ENCODE measurements at regions not wholly inside any gene's neighbourhood (a gene's known extent, or its start where the extent isn't known, plus 50 kb on each side); places are given as distances from the start of the nearest gene placed in this dataset.

GRCh38 chr12:98419795-98420404 lies 95.5 kb upstream of the TMPO start:
- intact Hi-C loops (cut with DNase I) = loop anchor here (5.0 kb wide), 2 partner anchors 92 to 97 kb away; partner anchors contain the start of gene TMPO (in 1 of the 2)
- WGBS, 4 donors = 74 to 83% (median 77%) methylated on average over 7 to 16 of the region's 16 CpGs
- Histone ChIP-seq H3K36me3 (replicated peaks in 1 of 2) (no peaks in the 10 kb centered on the region), H3K27me3 (no peaks in the 10 kb centered on the region), H3K4me1 (replicated peaks in 1 of 2) (peaks cover 0 to 4% of the 10 kb centered on the region in 2 donors), H3K9me3 (replicated peaks in 1 of 3) (no peaks in the 10 kb centered on the region), H3K4me3 (no peak overlapping the region), H3K27ac (no peak overlapping the region)
- DNase-seq = no peak
- TF ChIP-seq POLR2A (IDR thresholded peaks at IDR 0.05) = no peak

- H3K9me3 ChIP-seq (replicated peaks in 1 of 3) = no peaks in the 10 kb centered on the region
- no peak for TF ChIP-seq CTCF (IDR thresholded peaks at IDR 0.05)
- H3K27me3 ChIP-seq = no peaks in the 10 kb centered on the region
- no peak overlapping the region for H3K27ac ChIP-seq
- intact Hi-C loops (cut with DNase I) = loop anchor here (5.0 kb wide), 2 partner anchors 92 to 97 kb away; partner anchors contain the start of gene TMPO (in 1 of the 2)
- DNase-seq = no peak
- H3K4me1 ChIP-seq (replicated peaks in 1 of 2) = peaks cover 0 to 4% of the 10 kb centered on the region in 2 donors
- WGBS, 4 donors = 72 to 81% (median 74%) methylated on average over 5 to 6 of the region's 6 CpGs
- H3K36me3 ChIP-seq (replicated peaks in 1 of 2) = no peaks in the 10 kb centered on the region
- no peak overlapping the region for H3K4me3 ChIP-seq
Measured at GRCh38 chr12:98420461-98420860, 94.9 kb upstream of the TMPO start.

GRCh38 chr12:98421316-98421715 lies 94.1 kb upstream of the TMPO start:
- no peak overlapping the region for H3K4me3 ChIP-seq
- intact Hi-C loops (cut with DNase I) = loop anchor here (5.0 kb wide), 2 partner anchors 91 to 96 kb away; partner anchors contain the start of gene TMPO (in 1 of the 2)
- H3K4me1 ChIP-seq (replicated peaks in 1 of 2) = peaks cover 0 to 4% of the 10 kb centered on the region in 2 donors
- DNase-seq = no peak
- 66 to 94% (median 74%) methylated on average over 8 of the region's 8 CpGs for WGBS, 4 donors
- H3K27ac ChIP-seq = no peak overlapping the region
- TF ChIP-seq POLR2A (IDR thresholded peaks at IDR 0.05) (no peak), CTCF (IDR thresholded peaks at IDR 0.05) (no peak)
- no peaks in the 10 kb centered on the region for H3K27me3 ChIP-seq
- no peaks in the 10 kb centered on the region for H3K36me3 ChIP-seq (replicated peaks in 1 of 2)
- no peaks in the 10 kb centered on the region for H3K9me3 ChIP-seq (replicated peaks in 1 of 3)

- Histone ChIP-seq H3K36me3 (replicated peaks in 1 of 2) (no peaks in the 10 kb centered on the region), H3K4me1 (replicated peaks in 1 of 2) (peaks cover 0 to 4% of the 10 kb centered on the region in 2 donors), H3K9me3 (replicated peaks in 1 of 3) (no peaks in the 10 kb centered on the region), H3K27me3 (no peaks in the 10 kb centered on the region), H3K27ac (no peak overlapping the region), H3K4me3 (no peak overlapping the region)
- intact Hi-C loops (cut with DNase I) = loop anchor here (5.0 kb wide), 2 partner anchors 90 to 95 kb away; partner anchors contain the start of gene TMPO (in 1 of the 2)
- 88 to 100% (median 92%) methylated on average over 2 to 11 of the region's 11 CpGs for WGBS, 4 donors
- TF ChIP-seq CTCF (IDR thresholded peaks at IDR 0.05) (no peak), POLR2A (IDR thresholded peaks at IDR 0.05) (no peak)
- DNase-seq = no peak
Measured at GRCh38 chr12:98422359-98422758, 93.0 kb upstream of the TMPO start.

GRCh38 chr12:98422812-98423211 lies 92.6 kb upstream of the TMPO start:
- DNase-seq = peak in 1 of 7 donors; percentile 30
- Histone ChIP-seq H3K4me1 (replicated peaks in 1 of 2) (peaks cover 0 to 4% of the 10 kb centered on the region in 2 donors), H3K4me3 (no peak overlapping the region), H3K9me3 (replicated peaks in 1 of 3) (no peaks in the 10 kb centered on the region), H3K36me3 (replicated peaks in 1 of 2) (no peaks in the 10 kb centered on the region), H3K27me3 (no peaks in the 10 kb centered on the region), H3K27ac (no peak overlapping the region)
- WGBS, 4 donors = 73 to 84% (median 82%) methylated on average over 3 to 4 of the region's 4 CpGs
- TF ChIP-seq POLR2A (IDR thresholded peaks at IDR 0.05) (no peak), CTCF (IDR thresholded peaks at IDR 0.05) (peak in 1 of 6 experiments; percentile 17)
- intact Hi-C loops (cut with DNase I) = loop anchor here (5.0 kb wide), 2 partner anchors 89 to 94 kb away; partner anchors contain the start of gene TMPO (in 1 of the 2)

Measured in adrenal gland (tissue), 9 donors.